ENCODE measurements at regions not wholly inside any gene's neighbourhood (a gene's known extent, or its start where the extent isn't known, plus 50 kb on each side); places are given as distances from the start of the nearest gene placed in this dataset.

- peak; percentile 74 for TF ChIP-seq CTCF (IDR thresholded peaks at IDR 0.05)
- Histone ChIP-seq H3K9me3 (no peaks in the 10 kb centered on the region), H3K36me3 (ENCODE audit: insufficient read depth in 1 of 2, low read depth in 1 of 2) (no peaks in the 10 kb centered on the region), H3K27me3 (ENCODE audit: insufficient read depth in 3 of 3, low read length in 2 of 3) (no peaks in the 10 kb centered on the region), H3K27ac (no peak overlapping the region), H3K4me1 (no peaks in the 10 kb centered on the region), H3K4me3 (no peak overlapping the region)
- WGBS, 3 donors, result 21 to 34% (median 30%) methylated on average over 3 of the region's 3 CpGs
- intact Hi-C loops (cut with DNase I), result loop anchor here in 1 of 2 donors (1.0 kb wide), 1 partner anchor 242 kb away; no protein-coding TSS in a partner anchor
- DNase-seq (peak; percentile 62 to 63), ATAC-seq (peak; percentile 65 to 83 (median 82))
Measured at GRCh38 chr11:19311308-19312030, 70.7 kb upstream of the E2F8 start.

- Histone ChIP-seq H3K4me3 (no peak overlapping the region), H3K4me1 (no peaks in the 10 kb centered on the region), H3K27ac (no peak overlapping the region), H3K27me3 (ENCODE audit: insufficient read depth in 3 of 3, low read length in 2 of 3) (peaks cover 0 to 4% (median 0%) of the 10 kb centered on the region in 3 donors), H3K9me3 (no peaks in the 10 kb centered on the region), H3K36me3 (ENCODE audit: insufficient read depth in 1 of 2, low read depth in 1 of 2) (no peaks in the 10 kb centered on the region)
- DNase-seq (no peak), ATAC-seq (no peak)
- intact Hi-C loops (cut with DNase I), result no loop called here
- no peak for TF ChIP-seq CTCF (IDR thresholded peaks at IDR 0.05)
- 45 to 66% (median 46%) methylated on average over 6 of the region's 6 CpGs for WGBS, 3 donors
Measured at GRCh38 chr11:19307498-19307897, 66.8 kb upstream of the E2F8 start.

GRCh38 chr11:19306179-19306944, 65.6 kb upstream of the E2F8 start:
- intact Hi-C loops (cut with DNase I), result no loop called here
- H3K27ac ChIP-seq, result no peak overlapping the region
- H3K4me3 ChIP-seq, result no peak overlapping the region
- no peaks in the 10 kb centered on the region for H3K36me3 ChIP-seq (ENCODE audit: insufficient read depth in 1 of 2, low read depth in 1 of 2)
- no peaks in the 10 kb centered on the region for H3K9me3 ChIP-seq
- no peak for TF ChIP-seq CTCF (IDR thresholded peaks at IDR 0.05)
- 38 to 47% (median 45%) methylated on average over 9 of the region's 9 CpGs for WGBS, 3 donors
- no peak for DNase-seq
- no peak for ATAC-seq
- no peaks in the 10 kb centered on the region for H3K4me1 ChIP-seq
- peaks cover 0 to 4% (median 0%) of the 10 kb centered on the region in 3 donors for H3K27me3 ChIP-seq (ENCODE audit: insufficient read depth in 3 of 3, low read length in 2 of 3)

GRCh38 chr11:19301361-19301760, 60.6 kb upstream of the E2F8 start:
- H3K4me3 ChIP-seq, result no peak overlapping the region
- no peaks in the 10 kb centered on the region for H3K4me1 ChIP-seq
- intact Hi-C loops (cut with DNase I), result no loop called here
- no peaks in the 10 kb centered on the region for H3K36me3 ChIP-seq (ENCODE audit: insufficient read depth in 1 of 2, low read depth in 1 of 2)
- WGBS, 3 donors, result 94 to 100% (median 98%) methylated on average over 1 of the region's 1 CpG
- H3K27ac ChIP-seq, result no peak overlapping the region
- no peak for ATAC-seq
- H3K27me3 ChIP-seq (ENCODE audit: insufficient read depth in 3 of 3, low read length in 2 of 3), result peaks cover 0 to 4% (median 0%) of the 10 kb centered on the region in 3 donors
- no peak for TF ChIP-seq CTCF (IDR thresholded peaks at IDR 0.05)
- no peaks in the 10 kb centered on the region for H3K9me3 ChIP-seq
- DNase-seq, result no peak
